SK-N-SH (cell line): ENCODE measurements at regions not wholly inside any gene's neighbourhood (a gene's known extent, or its start where the extent isn't known, plus 50 kb on each side); places are given as distances from the start of the nearest gene placed in this dataset.

Experiments
- CTCF ChIA-PET: fragments of 300-600, 350-600 bp; formaldehyde crosslinking; extraction: SDS; loops from one replicate; lab custom pipeline; 2021; lab: Yijun Ruan, JAX
- POLR2A ChIA-PET: fragments of 350-600 bp; sonication (Branson Sonifier 250); formaldehyde crosslinking; extraction: SDS; loops from one replicate; lab custom pipeline; 2020; ENCODE audit warnings: antibody characterized with exemption, inconsistent platforms; lab: Yijun Ruan, JAX
- DNase-seq: peaks from one replicate; pipeline ENCODE4 v3.0.0; 2012
- H2AFZ ChIP-seq: fragments of 200-600 bp; sonication (generic); 2 replicates; pipeline ENCODE4 v1.8.1; 2016; ENCODE audit warnings: antibody characterized with exemption, mild to moderate bottlenecking, low read depth
- H3F3A ChIP-seq: fragments of 200-600 bp; sonication (generic); replicated peaks from 2 replicates; pipeline ENCODE3; 2016; ENCODE audit warnings: antibody characterized with exemption, mild to moderate bottlenecking; ENCODE audit not compliant: insufficient read depth
- H3K27ac ChIP-seq, 2 experiments: fragments of 200-500 bp in 1 of 2; fragments of 200-600 bp in 1 of 2; sonication (Bioruptor generic) in 1 of 2; sonication (generic), shearing (Covaris generic) in 1 of 2; 2 replicates each; pipeline versions ENCODE4 v1.5.1 to v1.6.1; 2014 to 2016; ENCODE audit warnings: low read depth in 2 of 2, inconsistent platforms in 1 of 2, low read length in 1 of 2, mild to moderate bottlenecking in 1 of 2, mixed read lengths in 1 of 2
- H3K27me3 ChIP-seq: fragments of 200-600 bp; sonication (generic), shearing (Covaris generic); 2 replicates; pipeline ENCODE4 v1.6.1; 2016; ENCODE audit warnings: mixed run types; ENCODE audit not compliant: insufficient read depth
- H3K36me3 ChIP-seq, 2 experiments: fragments of 200-500 bp in 1 of 2; fragments of 200-600 bp in 1 of 2; sonication (Bioruptor generic) in 1 of 2; sonication (generic) in 1 of 2; replicated peaks in 1 of 2; 2 replicates each; pipeline versions ENCODE3 to v1.5.1; 2014 to 2016; ENCODE audit warnings: low read length in 1 of 2, mild to moderate bottlenecking in 1 of 2; ENCODE audit not compliant: insufficient read depth in 2 of 2, control insufficient read depth in 1 of 2
- H3K4me1 ChIP-seq, 2 experiments: fragments of 200-500 bp in 1 of 2; fragments of 200-600 bp in 1 of 2; sonication (Bioruptor generic) in 1 of 2; sonication (generic), shearing (Covaris generic) in 1 of 2; 2 replicates each; pipeline versions ENCODE4 v1.5.1 to v1.6.1; 2014 to 2016; ENCODE audit warnings: low read depth in 1 of 2, low read length in 1 of 2, mixed run types in 1 of 2; ENCODE audit not compliant: insufficient read depth in 2 of 2, control insufficient read depth in 1 of 2
- H3K4me2 ChIP-seq: fragments of 200-600 bp; sonication (generic), shearing (Covaris generic); 2 replicates; pipeline ENCODE4 v1.6.1; 2017; ENCODE audit warnings: mixed run types
- H3K4me3 ChIP-seq, 2 experiments: fragments of 200-500 bp in 1 of 2; fragments of 200-600 bp in 1 of 2; sonication (Bioruptor generic) in 1 of 2; sonication (generic), shearing (Covaris generic) in 1 of 2; 2 replicates each; pipeline versions ENCODE4 v1.5.1 to v1.8.1; 2014 to 2016; ENCODE audit warnings: low read depth in 2 of 2, inconsistent platforms in 1 of 2, low read length in 1 of 2, mild to moderate bottlenecking in 1 of 2, mixed read lengths in 1 of 2, moderate library complexity in 1 of 2
- H3K79me2 ChIP-seq: fragments of 200-600 bp; sonication (generic); 2 replicates; pipeline ENCODE4 v1.8.1; 2017; ENCODE audit warnings: mild to moderate bottlenecking; ENCODE audit not compliant: insufficient read depth
- H3K9ac ChIP-seq: fragments of 200-600 bp; sonication (generic); 2 replicates; pipeline ENCODE4 v1.6.1; 2017; ENCODE audit warnings: mixed run types
- H3K9me2 ChIP-seq: fragments of 200-600 bp; sonication (generic); 2 replicates; pipeline ENCODE4 v1.6.1; 2017; ENCODE audit warnings: mixed run types
- H3K9me3 ChIP-seq: fragments of 200-600 bp; sonication (generic); 2 replicates; pipeline ENCODE4 v1.6.1; 2017; ENCODE audit warnings: mixed run types, mild to moderate bottlenecking, moderate library complexity
- H4K20me1 ChIP-seq: fragments of 200-600 bp; sonication (generic); 2 replicates; pipeline ENCODE4 v1.6.1; 2017; ENCODE audit warnings: mild to moderate bottlenecking, mixed run types; ENCODE audit not compliant: insufficient read depth
- FOXJ3 ChIP-seq: sonication (generic); formaldehyde crosslinking; IDR thresholded peaks from 2 replicates; pipeline ENCODE4 v1.5.1; 2020; ENCODE audit warnings: mild to moderate bottlenecking, missing genetic modification reagents
- GABPA ChIP-seq: IDR thresholded peaks from 2 replicates; pipeline ENCODE4 v1.4.0; 2012; ENCODE audit warnings: low read depth, mild to moderate bottlenecking
- GATA2 ChIP-seq: sonication (generic); formaldehyde crosslinking; IDR thresholded peaks from 2 replicates; pipeline ENCODE4 v1.5.0; 2020; ENCODE audit warnings: mild to moderate bottlenecking, missing genetic modification reagents
- JUND ChIP-seq: IDR thresholded peaks from 2 replicates; pipeline ENCODE4 v1.4.0; 2012
- MAX ChIP-seq: IDR thresholded peaks from 2 replicates; pipeline ENCODE4 v1.4.0; 2012; ENCODE audit warnings: low read depth
- PBX3 ChIP-seq: IDR thresholded peaks from 2 replicates; pipeline ENCODE4; 2012
- POLR2AphosphoS5 ChIP-seq: IDR thresholded peaks from 2 replicates; pipeline ENCODE4 v1.6.1; 2012; ENCODE audit warnings: low read depth, low read length
- RCOR1 ChIP-seq: fragments of 150-350 bp; IDR thresholded peaks from 2 replicates; pipeline ENCODE4 v1.6.1; 2017; ENCODE audit warnings: antibody characterized with exemption, low read length
- REST ChIP-seq: IDR thresholded peaks from 2 replicates; pipeline ENCODE4 v1.6.1; 2012; ENCODE audit warnings: mild to moderate bottlenecking, low read depth, low read length, moderate library complexity
- RFX5 ChIP-seq: IDR thresholded peaks from 2 replicates; pipeline ENCODE4 v1.6.1; 2012; ENCODE audit warnings: mild to moderate bottlenecking, improper control_type of control experiment, low read length
- RXRA ChIP-seq: IDR thresholded peaks from 2 replicates; pipeline ENCODE4 v1.4.0; 2012; ENCODE audit warnings: low read depth, mild to moderate bottlenecking, borderline replicate concordance
- SIN3A ChIP-seq: IDR thresholded peaks from 2 replicates; pipeline ENCODE4 v1.6.1; 2012; ENCODE audit warnings: low read depth, mild to moderate bottlenecking, low read length, moderate library complexity, borderline replicate concordance
- SMC3 ChIP-seq: IDR thresholded peaks from 2 replicates; pipeline ENCODE4 v1.6.1; 2012; ENCODE audit warnings: low read depth, low read length, improper control_type of control experiment
- TCF12 ChIP-seq: IDR thresholded peaks from 2 replicates; pipeline ENCODE4 v1.4.0; 2012
- YY1 ChIP-seq: IDR thresholded peaks from 2 replicates; pipeline ENCODE4 v1.4.0; 2012; ENCODE audit warnings: low read depth, mild to moderate bottlenecking
- ZBTB33 ChIP-seq: IDR thresholded peaks from 2 replicates; pipeline ENCODE4 v1.4.0; 2012; ENCODE audit warnings: low read depth, borderline replicate concordance
- WGBS: methylation state at CpG from one replicate; pipeline ENCODE4 v1.1.6; 2017; ENCODE audit warnings: low lambda C conversion rate; 5-methylcytosine and 5-hydroxymethylcytosine counted together

- TF ChIP-seq ZBTB33 (no peak), RXRA (no peak), MAX (no peak)
Observed at GRCh38 chr13:40084934-40085333, 429.5 kb downstream of the COG6 start (continued).

GRCh38 chr13:40087091-40088002 is 431.9 kb downstream of the COG6 start:
- DNase-seq: no peak
- 79% methylated on average over 15 of the region's 15 CpGs for WGBS
- no peaks in the 10 kb centered on the region for H3K27me3 ChIP-seq
- CTCF ChIA-PET: interaction anchor here (0.6 to 5.8 kb wide), 2 partner anchors 18 to 484 kb away, joined by 3 to 24 read pairs; partner anchors contain the start of gene LHFPL6
- H4K20me1 ChIP-seq: no peaks in the 10 kb centered on the region
- no peak overlapping the region for H3K4me2 ChIP-seq
- no peaks in the 10 kb centered on the region for H3K36me3 ChIP-seq
- H3K9me2 ChIP-seq: no peaks in the 10 kb centered on the region
- no peak overlapping the region for H3K4me3 ChIP-seq
- no peak overlapping the region for H3K27ac ChIP-seq
- no peaks in the 10 kb centered on the region for H3K4me1 ChIP-seq
- H3F3A ChIP-seq: no peaks in the 10 kb centered on the region
- no peak overlapping the region for H3K9ac ChIP-seq
- POLR2A ChIA-PET: no interaction called here
- no peaks in the 10 kb centered on the region for H3K79me2 ChIP-seq
- H2AFZ ChIP-seq: no peak overlapping the region
- H3K9me3 ChIP-seq: no peaks in the 10 kb centered on the region
- TF ChIP-seq PBX3: no peak
- TF ChIP-seq MAX: no peak
- TF ChIP-seq GABPA: no peak
- no peak for TF ChIP-seq FOXJ3
- no peak for TF ChIP-seq RFX5
- TF ChIP-seq TCF12: no peak
- TF ChIP-seq SMC3: no peak
- TF ChIP-seq SIN3A: no peak
- TF ChIP-seq RXRA: no peak
- no peak for TF ChIP-seq GATA2 (CRISPR knock-in tag)
- TF ChIP-seq POLR2AphosphoS5: no peak
- TF ChIP-seq JUND: no peak
- TF ChIP-seq REST: no peak
- TF ChIP-seq YY1: no peak
- no peak for TF ChIP-seq RCOR1
